MM.1S (cell line): ENCODE measurements at regions not wholly inside any gene's neighbourhood (a gene's known extent, or its start where the extent isn't known, plus 50 kb on each side); places are given as distances from the start of the nearest gene placed in this dataset.

Source experiments
- CTCF ChIP-seq: fragments of 300-600 bp; sonication (generic); IDR thresholded peaks from 2 replicates; pipeline ENCODE4 v1.5.1; 2016; ENCODE audit warnings: antibody characterized with exemption, low read length, mixed read lengths
- EZH2 ChIP-seq: fragments of 300-600 bp; sonication (generic); optimal IDR thresholded peaks from 2 replicates; pipeline ENCODE3; 2017; ENCODE audit warnings: low read depth, mild to moderate bottlenecking, antibody characterized with exemption, low read length, mixed read lengths

- TF ChIP-seq EZH2, result no peak
- no peak for TF ChIP-seq CTCF
These were observed 129.5 kb downstream of the EXOC5 start for GRCh38 chr14:57139173-57139572.
